ENCODE measurements at regions not wholly inside any gene's neighbourhood (a gene's known extent, or its start where the extent isn't known, plus 50 kb on each side); places are given as distances from the start of the nearest gene placed in this dataset.

- TF ChIP-seq CTCF (IDR thresholded peaks at IDR 0.05): no peak
- TF ChIP-seq, protein P1, sequence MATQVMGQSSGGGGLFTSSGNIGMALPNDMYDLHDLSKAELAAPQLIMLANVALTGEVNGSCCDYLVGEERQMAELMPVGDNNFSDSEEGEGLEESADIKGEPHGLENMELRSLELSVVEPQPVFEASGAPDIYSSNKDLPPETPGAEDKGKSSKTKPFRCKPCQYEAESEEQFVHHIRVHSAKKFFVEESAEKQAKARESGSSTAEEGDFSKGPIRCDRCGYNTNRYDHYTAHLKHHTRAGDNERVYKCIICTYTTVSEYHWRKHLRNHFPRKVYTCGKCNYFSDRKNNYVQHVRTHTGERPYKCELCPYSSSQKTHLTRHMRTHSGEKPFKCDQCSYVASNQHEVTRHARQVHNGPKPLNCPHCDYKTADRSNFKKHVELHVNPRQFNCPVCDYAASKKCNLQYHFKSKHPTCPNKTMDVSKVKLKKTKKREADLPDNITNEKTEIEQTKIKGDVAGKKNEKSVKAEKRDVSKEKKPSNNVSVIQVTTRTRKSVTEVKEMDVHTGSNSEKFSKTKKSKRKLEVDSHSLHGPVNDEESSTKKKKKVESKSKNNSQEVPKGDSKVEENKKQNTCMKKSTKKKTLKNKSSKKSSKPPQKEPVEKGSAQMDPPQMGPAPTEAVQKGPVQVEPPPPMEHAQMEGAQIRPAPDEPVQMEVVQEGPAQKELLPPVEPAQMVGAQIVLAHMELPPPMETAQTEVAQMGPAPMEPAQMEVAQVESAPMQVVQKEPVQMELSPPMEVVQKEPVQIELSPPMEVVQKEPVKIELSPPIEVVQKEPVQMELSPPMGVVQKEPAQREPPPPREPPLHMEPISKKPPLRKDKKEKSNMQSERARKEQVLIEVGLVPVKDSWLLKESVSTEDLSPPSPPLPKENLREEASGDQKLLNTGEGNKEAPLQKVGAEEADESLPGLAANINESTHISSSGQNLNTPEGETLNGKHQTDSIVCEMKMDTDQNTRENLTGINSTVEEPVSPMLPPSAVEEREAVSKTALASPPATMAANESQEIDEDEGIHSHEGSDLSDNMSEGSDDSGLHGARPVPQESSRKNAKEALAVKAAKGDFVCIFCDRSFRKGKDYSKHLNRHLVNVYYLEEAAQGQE (IDR thresholded peaks at IDR 0.05; ENCODE audit: insufficient read depth in 1 of 2, low read depth in 2 of 2, low read length in 1 of 2): no peak
- no peak for TF ChIP-seq POLR2AphosphoS5 (IDR thresholded peaks at IDR 0.05; ENCODE audit: low read depth, low read length)
- no peak for TF ChIP-seq TCF7L2 (IDR thresholded peaks at IDR 0.05; ENCODE audit: low read depth, low read length)
- TF ChIP-seq SIN3A (IDR thresholded peaks at IDR 0.05; ENCODE audit: borderline replicate concordance, insufficient read depth, low read depth, low read length): no peak
Measured at GRCh38 chrX:97820170-97820569, 936.5 kb downstream of the RPA4 start.
